Fibroblast of upper back skin (primary cell): ENCODE measurements at regions not wholly inside any gene's neighbourhood (a gene's known extent, or its start where the extent isn't known, plus 50 kb on each side); places are given as distances from the start of the nearest gene placed in this dataset.

Source experiments
- DNase-seq: peaks from one replicate; pipeline ENCODE4 v3.0.0-alpha.2; 2013

- DNase-seq, result no peak
Observed at GRCh38 chr9:38312406-38312805, 80.1 kb upstream of the ALDH1B1 start.

- peak; percentile 15 for DNase-seq
Observed at GRCh38 chr9:38311382-38312270, 80.9 kb upstream of the ALDH1B1 start.

GRCh38 chr9:38309324-38310195, 82.9 kb upstream of the ALDH1B1 start:
- DNase-seq, result peak; percentile 87

- DNase-seq, result no peak
Observed at GRCh38 chr9:38308136-38308535, 84.4 kb upstream of the ALDH1B1 start.

GRCh38 chr9:38306899-38307298, 85.6 kb upstream of the ALDH1B1 start:
- DNase-seq, result no peak

- no peak for DNase-seq
Observed at GRCh38 chr9:38305582-38305981, 86.9 kb upstream of the ALDH1B1 start.

- no peak for DNase-seq
Observed at GRCh38 chr9:38301376-38302106, 91.0 kb upstream of the ALDH1B1 start.

GRCh38 chr9:38299856-38300255, 92.6 kb upstream of the ALDH1B1 start:
- DNase-seq, result no peak

GRCh38 chr9:38298904-38299303, 93.6 kb upstream of the ALDH1B1 start:
- no peak for DNase-seq

GRCh38 chr9:38298503-38298902, 94.0 kb upstream of the ALDH1B1 start:
- no peak for DNase-seq

- DNase-seq, result no peak
Observed at GRCh38 chr9:38296807-38297206, 95.7 kb upstream of the ALDH1B1 start.

- no peak for DNase-seq
Observed at GRCh38 chr9:38295764-38296163, 96.7 kb upstream of the ALDH1B1 start.

- peak; percentile 49 for DNase-seq
Observed at GRCh38 chr9:38294220-38294960, 98.1 kb upstream of the ALDH1B1 start.

- DNase-seq, result no peak
Observed at GRCh38 chr9:38293022-38293421, 99.5 kb upstream of the ALDH1B1 start.

- no peak for DNase-seq
Observed at GRCh38 chr9:38292480-38292879, 100.0 kb upstream of the ALDH1B1 start.

- DNase-seq, result no peak
Observed at GRCh38 chr9:38289866-38290245, 102.6 kb upstream of the ALDH1B1 start.

GRCh38 chr9:38289236-38289865, 103.2 kb upstream of the ALDH1B1 start:
- no peak for DNase-seq

- no peak for DNase-seq
Observed at GRCh38 chr9:38288502-38288901, 104.0 kb upstream of the ALDH1B1 start.

- no peak for DNase-seq
Observed at GRCh38 chr9:38287420-38287985, 105.0 kb upstream of the ALDH1B1 start.

GRCh38 chr9:38286766-38287165, 105.7 kb upstream of the ALDH1B1 start:
- DNase-seq, result no peak

- no peak for DNase-seq
Observed at GRCh38 chr9:38286357-38286756, 106.1 kb upstream of the ALDH1B1 start.

GRCh38 chr9:38285236-38285635, 107.3 kb upstream of the ALDH1B1 start:
- no peak for DNase-seq
